ENCODE measurements at regions not wholly inside any gene's neighbourhood (a gene's known extent, or its start where the extent isn't known, plus 50 kb on each side); places are given as distances from the start of the nearest gene placed in this dataset.

GRCh38 chr1:244917073-244917670 is 52.8 kb upstream of the HNRNPU start:
- no peak for TF ChIP-seq CTCF (conservative IDR thresholded peaks at IDR 0.05 in 1 of 2, IDR thresholded peaks at IDR 0.05 in 1 of 2; ENCODE audit: extremely low read depth in 1 of 2, insufficient read depth in 1 of 2, low read depth in 1 of 2, low read length in 2 of 2)
- no peak for TF ChIP-seq EZH2 (IDR thresholded peaks at IDR 0.05; ENCODE audit: borderline replicate concordance, low read length)

Measured in mammary epithelial cell (primary cell).